SW 1271 (cell line): ENCODE measurements at regions not wholly inside any gene's neighbourhood (a gene's known extent, or its start where the extent isn't known, plus 50 kb on each side); places are given as distances from the start of the nearest gene placed in this dataset.

ENCODE experiments used
- DNase-seq, 2 experiments: peaks; one replicate each; lab custom pipeline; 2025; lab: John Stamatoyannopoulos, UW

DNA sequence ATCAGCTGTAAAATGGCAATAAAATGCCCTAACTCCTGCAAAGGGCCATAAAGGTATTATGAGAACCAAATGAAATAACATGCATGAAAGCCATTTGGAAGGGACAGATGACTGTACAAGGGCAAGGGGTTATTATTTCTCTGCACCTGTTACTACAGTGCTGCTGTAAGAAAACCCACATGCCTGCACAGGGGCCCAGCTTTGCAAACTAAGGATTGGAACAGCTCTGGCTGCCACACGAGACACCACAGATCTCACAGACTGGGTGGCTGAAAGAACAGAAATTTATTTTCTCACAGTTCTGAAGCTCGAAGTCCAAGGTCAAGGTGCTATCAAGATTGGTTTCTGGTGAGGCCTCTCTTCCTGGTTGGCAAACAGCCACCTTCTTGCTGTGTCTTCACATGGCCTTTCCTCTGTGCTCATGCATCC lies 409.0 kb upstream of the NRP1 start:
- DNase-seq: no peak

DNA sequence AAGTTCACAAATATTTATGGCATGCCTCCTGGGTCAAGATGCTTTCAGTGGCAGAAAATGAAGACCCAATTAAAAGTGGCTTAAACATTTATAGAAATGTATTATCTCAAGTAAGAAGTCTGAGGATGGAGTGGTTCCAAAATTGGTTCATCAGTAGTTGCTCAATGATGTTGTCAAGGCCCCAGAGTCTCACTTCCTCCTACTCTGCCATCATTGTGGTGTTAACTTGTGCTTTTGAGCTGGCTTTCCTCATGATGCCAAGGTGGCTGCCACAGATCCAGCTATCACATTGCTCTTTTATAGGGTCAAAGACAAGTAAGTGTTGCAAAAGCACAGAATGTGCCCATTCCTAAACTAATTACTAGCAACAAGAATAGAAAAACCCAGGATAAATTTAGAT lies 404.6 kb upstream of the NRP1 start:
- no peak for DNase-seq

DNA sequence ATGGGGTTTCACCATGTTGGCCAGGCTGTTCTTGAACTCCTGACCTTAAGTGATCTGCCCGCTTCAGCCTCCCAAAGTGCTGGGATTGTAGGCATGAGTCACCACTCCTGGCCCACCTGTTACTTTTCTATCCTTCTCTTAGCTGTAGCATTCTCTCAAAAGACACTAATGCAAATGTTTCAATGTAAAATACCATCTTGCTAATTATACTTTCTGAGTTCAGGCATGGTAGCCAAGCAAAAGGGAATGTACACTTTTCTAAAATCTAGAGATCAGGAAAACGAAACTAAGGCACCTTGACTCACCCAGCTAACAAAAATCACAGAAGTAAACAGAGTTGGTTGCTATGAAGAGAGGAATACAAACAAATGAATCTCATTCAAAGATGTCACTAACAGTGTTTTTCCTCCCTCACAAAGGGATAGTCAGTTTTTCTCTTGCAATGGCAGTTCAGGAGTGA lies 401.0 kb upstream of the NRP1 start:
- DNase-seq: no peak

DNA sequence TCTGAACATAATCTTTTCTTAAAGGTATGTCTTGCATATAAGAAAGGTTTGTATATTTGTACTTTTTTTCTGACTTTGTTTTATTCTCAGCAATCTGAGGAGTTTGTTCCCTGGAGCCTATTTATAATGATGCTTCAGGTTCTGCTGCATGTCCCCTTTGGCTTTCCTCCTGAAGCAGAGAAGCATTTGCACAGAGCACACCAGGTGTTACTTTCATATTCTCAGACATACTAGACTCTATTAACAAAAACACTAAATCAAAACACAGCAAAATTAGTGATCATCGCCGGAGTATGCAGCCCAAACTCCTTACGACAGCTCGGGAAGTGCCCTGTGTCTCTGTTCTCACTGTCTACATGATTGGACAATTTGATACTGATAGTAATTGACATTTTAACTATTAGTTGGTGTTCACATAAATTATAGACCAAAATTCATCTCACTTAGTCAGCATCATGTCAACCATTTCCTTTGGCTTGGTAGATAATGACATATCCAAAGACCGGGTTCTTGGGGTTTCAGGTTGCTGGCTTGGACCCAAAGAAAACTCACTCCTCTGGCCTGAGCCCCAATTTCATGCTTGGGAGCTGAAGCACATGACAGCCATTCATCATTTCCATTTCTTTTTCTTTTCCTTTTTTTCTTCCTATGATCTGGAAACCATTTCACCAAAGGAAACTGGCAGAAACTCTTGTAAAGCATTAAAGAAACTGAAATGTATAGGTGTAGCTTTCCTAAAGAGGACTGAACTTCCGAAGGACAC lies 400.1 kb upstream of the NRP1 start:
- DNase-seq: no peak

DNA sequence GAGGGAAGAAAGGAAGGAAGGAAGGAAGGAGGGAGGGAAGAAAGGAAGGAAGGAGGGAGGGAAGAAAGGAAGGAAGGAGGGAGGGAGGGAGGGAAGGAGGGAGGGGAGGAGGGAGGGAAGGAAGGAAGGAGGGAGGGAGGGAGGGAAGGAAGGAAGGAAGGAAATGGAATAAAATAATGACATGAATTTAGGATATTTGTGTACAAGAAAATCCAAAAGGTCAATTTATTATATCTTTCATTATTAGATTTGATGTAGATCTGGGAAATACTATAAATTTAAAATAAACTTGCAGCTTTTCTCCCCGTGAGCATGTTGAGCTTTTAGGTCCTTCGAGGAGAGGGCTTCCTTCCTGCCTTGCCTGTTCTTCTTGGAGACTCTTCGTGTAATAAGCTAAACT lies 398.6 kb upstream of the NRP1 start:
- no peak for DNase-seq

DNA sequence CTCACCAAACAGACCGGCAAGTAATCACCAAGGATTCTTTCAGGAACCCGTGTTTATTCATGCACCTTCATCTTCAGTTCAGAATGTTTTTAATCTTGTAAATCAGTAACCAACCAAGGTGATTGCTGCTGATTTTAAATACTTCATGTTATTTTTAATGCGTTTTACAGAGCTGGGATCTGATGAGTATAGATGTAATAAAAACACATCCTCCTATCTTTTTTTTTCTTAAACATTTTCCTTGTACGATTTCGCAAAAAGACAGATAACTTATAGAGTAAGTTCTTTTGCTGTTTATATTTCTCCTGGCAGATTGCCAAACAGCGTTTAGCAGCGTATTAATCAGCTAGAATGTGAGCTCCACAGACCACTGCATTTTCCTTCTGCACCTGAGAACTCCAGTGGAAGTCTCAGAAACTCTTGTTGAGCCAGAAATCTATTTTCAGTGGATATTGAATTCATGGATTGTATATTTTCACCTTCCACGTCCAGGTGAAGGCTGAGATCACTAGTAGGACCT lies 397.8 kb upstream of the NRP1 start:
- DNase-seq: no peak

DNA sequence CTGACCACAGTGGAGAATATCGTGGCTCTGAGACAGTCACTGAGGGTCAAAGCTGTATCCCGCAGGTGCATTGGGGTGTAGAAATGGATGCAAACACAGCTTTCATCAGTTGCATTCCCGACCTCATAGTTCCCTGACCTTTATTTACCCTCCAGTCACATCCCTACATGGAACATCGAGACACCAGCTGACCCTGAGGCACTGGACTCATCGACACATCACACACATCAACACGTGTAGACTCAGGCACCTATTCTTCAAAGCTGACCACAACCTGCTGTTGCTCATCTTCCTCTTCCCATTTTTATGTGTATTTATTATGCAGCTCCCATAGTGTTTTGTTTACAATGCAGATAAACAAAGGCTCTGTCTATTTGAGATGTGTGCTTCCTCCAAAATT lies 396.9 kb upstream of the NRP1 start:
- DNase-seq: no peak

DNA sequence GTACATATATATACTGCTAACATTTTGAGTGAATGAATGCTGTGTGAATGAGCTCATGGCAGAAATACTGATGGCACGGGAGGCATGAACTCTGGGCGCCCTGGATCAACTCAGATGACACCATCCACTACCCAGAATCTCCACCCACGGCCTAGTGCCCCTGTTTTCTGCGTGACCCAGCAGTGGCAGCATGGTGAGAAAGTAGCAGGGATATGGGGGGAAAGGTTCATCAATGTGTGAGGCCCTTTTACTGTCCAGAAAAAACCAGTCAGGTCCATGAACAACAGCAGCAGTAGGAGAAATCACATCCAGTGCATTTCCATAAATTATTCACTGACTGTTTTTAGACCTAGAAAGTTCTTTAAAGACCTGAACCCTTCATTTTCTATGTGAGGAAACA lies 391.0 kb upstream of the NRP1 start:
- DNase-seq: no peak

DNA sequence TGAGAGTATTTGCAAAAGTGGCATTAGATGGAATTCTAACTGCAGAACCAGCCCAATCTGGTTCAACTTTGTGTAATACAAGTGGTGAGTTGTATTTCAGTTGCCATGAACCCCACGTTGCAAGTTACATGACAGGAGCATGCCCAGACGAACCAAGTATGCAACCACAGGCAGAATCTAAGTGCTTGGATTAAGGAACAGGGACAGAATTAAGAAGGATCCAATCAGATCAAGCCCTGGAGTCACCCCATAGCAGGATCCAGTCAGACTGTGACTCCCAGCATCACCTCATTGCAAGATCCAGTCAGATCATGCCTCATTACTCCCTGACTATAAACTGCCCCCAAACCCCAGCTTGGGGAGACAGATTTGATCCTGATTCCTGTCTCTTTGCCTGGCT lies 388.7 kb upstream of the NRP1 start:
- DNase-seq: no peak

DNA sequence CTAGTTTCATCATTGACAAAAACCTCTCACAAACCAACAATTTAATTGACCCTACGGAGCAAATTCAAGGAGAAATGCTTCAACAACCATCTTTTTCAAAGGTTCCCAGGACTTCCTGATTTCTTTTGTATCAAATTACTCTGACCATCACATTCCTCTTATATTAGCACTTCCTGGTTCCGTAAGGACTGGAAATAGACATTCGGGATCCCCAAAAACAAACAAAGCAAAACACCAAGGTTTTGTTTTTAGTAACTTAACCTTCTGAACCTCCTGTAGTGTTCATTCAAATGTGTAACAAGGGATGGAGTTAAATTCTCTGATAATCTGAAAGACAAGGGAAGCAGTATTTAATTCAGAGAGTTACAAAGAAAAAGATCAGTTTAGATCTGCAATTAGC lies 387.6 kb upstream of the NRP1 start:
- DNase-seq: no peak

DNA sequence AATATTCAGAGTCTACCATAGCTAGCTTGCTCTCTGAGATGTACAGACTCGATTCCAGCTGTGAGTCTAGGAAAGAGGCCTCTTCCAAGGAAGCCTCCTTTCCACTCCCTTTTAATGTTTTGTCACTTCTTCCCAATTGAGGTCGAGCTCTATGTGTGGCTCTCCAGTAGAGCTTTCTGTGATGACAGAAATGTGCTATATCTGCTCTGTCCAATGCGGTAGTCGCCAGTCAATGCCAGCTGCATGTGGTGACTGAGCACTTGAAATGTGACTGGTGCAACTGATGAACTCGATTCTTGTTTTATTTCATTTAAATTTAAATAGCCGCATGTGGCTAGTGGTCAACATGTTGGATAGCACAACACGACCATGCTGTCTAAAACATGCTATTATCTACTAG lies 387.0 kb upstream of the NRP1 start:
- no peak for DNase-seq

DNA sequence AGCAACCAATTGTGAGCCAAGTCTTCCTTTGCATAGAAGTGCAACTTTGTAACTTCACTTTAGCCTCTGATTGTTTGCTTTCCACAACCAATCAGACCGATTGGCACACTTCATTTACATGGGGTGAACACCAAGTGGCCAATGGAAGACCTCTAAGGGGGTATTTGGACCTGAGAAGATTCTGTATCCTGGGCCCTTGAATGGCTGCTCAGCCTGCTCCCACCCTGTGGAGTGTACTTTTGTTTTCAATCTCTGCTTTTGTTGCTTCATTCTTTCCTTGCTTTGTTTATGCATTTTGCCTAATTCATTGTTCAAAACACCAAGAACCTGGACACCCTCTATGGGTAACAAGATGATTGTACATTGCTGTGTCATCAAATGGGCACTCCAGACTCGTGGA lies 385.7 kb upstream of the NRP1 start:
- no peak for DNase-seq

DNA sequence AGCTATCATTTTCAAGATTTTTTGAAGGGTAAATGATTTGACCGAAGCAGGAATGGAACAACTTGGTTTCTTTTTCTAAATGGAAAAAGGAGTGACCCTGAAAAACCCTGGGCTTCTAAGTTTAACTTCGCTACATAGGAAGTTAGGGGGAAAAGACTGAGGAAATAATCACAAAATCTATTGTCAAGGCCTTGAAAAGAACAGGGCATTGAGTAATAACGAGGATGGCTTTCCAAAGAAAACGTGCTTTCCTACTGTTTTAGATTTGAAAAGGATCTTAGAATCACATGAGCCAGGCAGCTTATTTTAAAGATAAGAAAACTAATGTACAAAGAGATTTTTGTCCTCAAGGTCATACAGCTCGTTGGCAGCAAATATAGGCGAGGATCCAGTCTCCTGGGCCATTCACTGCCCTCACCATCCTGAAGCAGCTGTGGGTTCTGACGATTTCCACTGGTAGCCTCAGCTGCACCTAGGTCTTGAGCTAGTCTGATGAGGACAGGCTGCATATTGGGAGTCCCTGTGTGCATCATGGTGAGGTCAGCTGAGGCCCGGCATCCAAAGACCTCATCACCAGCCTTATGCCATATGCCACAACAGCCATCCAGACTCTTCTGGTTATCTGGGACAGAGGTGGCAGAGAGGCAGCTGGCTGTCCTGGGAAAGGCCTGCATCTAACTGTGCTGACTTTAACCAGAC lies 384.7 kb upstream of the NRP1 start:
- no peak for DNase-seq

DNA sequence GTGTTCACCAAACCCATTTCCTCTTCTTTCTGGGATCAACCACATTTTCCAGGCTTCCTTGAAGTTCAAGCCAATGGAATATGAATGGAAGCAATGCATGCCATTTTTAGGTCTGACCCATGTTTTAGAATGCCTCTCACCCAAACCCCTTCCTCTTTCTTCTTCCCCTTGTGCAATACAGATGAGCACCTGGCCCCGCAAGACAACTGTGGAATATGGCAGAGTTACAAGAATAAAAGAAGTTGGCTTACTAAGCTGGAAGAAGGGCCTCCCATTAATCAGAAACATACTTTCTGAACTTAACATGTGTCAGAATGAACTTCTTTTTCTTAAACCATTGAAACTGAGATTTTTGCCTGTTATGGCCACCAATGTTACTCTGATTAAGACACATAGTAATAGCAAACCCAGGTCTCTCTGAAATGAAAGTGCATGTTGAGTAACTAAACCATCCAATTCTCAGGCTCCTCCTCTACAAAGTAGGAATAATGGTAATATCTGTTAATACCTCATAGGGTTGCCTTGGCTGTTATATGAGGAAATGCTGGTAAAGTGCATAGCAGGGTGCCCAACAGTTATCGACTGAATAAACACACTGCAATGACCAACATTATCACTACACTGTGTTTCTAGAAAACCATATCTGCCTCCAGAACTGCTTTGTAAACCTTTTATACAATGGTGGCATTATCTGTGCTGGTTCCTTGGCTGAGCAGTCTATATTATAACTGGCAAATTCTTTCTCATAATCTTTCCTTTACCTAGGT lies 382.2 kb upstream of the NRP1 start:
- DNase-seq: no peak

DNA sequence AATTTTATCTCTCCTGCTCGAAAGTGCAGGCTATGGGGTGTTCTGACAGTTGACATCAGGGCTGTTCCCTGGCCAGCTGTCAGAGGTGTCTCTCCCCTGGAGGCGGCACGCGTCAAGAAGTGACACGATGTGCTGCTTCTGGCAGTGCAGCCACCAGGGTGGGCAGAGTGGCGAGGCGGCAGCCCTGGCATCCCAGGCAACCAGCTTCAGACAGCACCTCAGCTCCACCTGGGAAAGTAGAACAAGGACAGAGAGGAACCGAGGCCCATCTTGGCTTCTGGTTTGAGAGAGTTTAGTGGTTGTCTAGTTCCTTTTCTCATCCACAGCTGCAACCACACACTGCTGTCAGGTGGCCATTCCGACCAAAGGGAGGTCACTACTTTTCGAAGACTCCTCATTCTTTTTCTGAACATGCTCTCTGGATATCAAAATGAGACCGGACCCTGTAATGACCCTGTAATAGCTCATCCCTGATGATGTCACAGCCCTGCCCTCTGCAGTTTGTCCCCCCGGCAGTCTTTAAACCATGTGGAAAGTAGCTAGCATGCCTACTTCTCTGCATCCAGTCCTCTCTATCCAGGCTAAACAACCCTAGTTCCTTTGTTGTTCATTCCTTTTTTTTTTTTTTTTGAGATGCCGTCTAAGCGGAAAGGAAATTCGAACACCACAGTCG lies 381.0 kb upstream of the NRP1 start:
- DNase-seq: no peak

DNA sequence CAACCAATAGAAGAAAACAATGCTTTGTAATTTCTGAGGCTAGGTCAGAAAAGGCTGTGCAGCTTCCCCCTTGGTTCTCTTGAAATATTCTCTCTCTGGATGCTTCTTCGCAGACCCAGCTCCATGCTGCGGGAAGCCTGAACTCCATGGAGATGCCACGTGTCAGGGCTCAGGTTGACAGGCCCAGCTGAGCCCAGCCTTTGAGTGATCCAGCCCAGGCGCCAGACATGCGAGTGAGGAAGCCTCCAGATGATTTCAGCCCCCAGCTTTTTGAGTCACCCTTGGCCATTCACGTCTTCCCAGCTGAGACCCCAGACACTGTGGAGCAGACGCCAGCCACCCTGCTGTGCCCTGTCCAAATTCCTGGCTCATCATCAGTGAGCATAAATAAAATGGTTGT lies 378.4 kb upstream of the NRP1 start:
- no peak for DNase-seq

DNA sequence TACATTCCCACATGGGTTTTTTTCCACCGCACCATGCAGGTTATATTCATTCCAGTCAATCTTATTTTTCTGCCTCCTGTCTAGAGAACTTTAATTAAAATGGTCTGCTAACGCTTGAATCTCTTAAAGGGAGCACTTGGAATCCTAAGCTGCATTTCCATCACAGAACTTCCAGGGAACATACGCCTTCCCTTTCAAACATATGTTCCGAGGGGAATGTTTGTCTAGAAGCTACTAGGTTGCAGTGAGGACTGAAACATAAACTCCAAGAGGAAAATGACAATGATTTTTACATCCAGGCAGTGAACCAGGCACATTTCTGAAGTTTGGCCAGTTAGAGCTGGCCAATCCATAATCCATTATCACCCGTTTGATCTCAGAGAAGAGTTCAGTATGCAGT lies 375.5 kb upstream of the NRP1 start:
- DNase-seq: no peak

DNA sequence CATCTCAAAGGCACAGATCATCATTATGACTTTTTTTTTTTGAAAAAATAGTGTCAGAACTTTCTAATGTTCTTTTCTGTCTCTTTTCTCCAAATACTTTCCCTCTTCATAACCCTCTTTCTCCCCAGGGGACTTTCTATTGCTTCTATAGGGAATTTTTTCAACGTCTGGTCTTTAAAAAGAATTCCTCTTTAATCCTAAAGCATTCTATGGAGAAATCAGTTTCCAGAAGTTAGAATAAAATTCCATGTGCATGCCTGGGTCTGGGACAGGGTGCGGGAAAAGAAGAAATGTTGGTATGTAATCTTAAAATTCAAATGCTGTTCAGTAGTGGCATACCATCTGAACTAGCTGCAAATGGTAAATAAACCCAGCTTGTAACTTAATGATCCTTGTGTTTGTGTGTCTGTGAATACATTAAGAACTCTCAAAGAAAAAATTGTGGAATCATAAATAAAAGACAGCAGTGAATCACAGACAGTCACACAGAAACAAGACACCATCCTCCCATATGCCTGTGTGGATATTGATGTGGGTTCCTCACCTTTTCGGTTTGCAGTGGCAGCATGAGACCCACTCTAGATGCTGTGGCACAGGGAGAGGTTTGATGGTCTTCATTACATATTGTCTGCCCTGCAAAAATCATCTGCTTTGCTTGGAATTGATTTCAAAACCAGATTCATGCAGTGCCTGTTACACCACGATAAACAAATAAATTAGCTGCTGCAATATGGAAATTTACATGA lies 374.7 kb upstream of the NRP1 start:
- DNase-seq: no peak

DNA sequence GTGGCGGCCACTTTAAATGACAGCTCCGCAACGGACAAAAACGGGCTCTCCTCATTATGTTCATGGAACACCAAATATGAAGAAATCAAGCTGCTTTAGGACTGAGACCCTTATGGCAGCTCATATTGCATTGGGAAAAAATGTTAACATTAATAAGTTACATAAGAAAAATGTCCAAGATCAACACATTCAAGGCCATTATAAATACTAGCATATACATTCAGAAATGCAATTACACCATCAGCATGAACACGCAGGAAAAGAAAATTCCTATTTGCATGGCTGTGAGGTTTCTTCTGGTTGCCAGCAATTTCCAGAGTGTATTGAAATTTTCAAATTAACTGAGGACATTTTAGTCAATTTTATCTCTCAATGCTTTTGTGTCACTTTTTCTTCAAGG lies 374.1 kb upstream of the NRP1 start:
- no peak for DNase-seq

DNA sequence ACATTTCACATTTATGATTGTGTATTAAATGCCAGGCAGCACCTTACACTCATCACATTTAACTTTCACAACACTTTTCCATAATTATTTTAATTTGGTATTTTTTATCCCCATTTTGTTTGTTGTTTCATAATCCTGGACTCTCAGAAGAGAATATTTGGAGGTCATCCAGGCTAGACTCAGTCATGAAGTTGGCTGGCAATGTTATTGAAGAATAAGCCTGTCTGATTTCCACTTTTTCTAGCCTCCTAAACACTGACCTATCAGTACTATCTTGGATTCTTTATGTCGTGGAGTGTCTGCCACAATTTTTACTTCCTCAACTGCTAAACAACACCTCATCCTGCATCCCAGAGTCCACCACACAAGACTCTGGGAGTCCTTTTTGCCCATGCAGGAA lies 372.3 kb upstream of the NRP1 start:
- no peak for DNase-seq

DNA sequence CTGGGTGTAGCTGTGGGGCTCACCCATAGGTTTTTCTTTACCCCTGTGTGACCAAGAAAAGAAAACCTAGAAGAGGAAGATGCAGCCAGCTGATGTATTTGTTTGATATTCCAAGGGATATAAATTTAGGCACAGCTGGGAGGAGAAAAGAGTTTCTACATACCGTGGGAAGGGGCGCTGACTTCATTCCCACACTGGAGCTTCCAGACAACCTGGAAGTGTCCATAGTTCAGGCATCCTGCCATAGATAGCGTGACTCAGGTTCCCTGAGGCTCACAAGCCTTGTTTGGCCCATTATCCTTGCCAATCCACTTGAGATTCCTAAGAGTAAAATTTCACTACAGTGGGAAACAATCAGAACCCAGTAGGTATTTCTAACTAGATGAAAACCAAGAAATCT lies 371.7 kb upstream of the NRP1 start:
- DNase-seq: no peak
